ENCODE measurements at regions not wholly inside any gene's neighbourhood (a gene's known extent, or its start where the extent isn't known, plus 50 kb on each side); places are given as distances from the start of the nearest gene placed in this dataset.
A peak's percentile ranks its signal among the peaks of the same experiment; 100 is the strongest.

GRCh38 chr11:91243630-91244029 is 981.0 kb upstream of the FAT3 start:
- no peak for DNase-seq (ENCODE audit: low spot score)

DNA sequence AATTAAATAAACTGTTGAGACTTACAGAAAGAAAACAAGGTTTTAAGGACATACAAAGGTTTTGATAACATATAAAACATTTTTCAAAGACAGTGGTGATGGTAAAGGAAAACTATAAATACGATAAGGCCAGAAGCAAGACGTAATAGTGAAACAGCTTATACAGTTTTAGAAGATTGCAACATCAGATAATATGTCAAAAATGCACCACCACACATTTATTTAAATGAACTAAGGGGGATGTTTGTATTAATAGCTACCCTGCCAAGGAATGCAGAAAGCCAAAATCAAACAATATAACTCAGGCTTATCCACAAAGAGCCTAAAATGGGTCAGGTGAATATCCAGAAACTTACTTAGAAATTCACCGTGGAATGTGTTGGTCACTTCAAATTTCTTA is 981.6 kb upstream of the FAT3 start:
- DNase-seq (ENCODE audit: low spot score), result no peak

GRCh38 chr11:91241226-91241625 is 983.4 kb upstream of the FAT3 start:
- DNase-seq (ENCODE audit: low spot score), result no peak

- no peak for DNase-seq (ENCODE audit: low spot score)
These were observed 985.3 kb upstream of the FAT3 start for GRCh38 chr11:91239359-91239758.

- DNase-seq (ENCODE audit: low spot score), result no peak
These were observed 993.4 kb upstream of the FAT3 start for GRCh38 chr11:91231226-91231625.

DNA sequence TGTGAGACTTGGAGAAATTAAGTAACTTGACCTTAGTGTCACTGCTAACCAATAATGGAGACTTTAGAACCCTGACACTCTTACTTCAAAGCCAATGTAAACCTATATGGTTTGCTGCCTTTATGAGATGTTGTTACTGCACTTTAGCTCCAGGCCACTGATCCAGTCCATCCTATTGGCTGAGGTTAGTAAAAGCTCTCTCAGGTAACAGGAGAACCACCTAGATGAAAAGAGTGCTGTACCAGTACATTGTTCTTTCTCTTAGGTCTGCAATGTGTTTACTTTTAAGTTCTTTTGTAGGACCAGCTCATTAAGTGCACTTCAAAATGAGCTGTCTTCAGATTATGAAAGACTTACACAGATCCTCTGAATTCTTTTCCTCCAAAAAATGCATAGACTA is 994.0 kb upstream of the FAT3 start:
- DNase-seq (ENCODE audit: low spot score), result no peak

- no peak for DNase-seq (ENCODE audit: low spot score)
These were observed 1000.0 kb upstream of the CHORDC1 start for GRCh38 chr11:91222830-91223229.

- no peak for DNase-seq (ENCODE audit: low spot score)
These were observed 997.8 kb upstream of the CHORDC1 start for GRCh38 chr11:91220476-91221202.

- DNase-seq (ENCODE audit: low spot score), result peak; percentile 79
These were observed 996.7 kb upstream of the CHORDC1 start for GRCh38 chr11:91219535-91219934.

DNA sequence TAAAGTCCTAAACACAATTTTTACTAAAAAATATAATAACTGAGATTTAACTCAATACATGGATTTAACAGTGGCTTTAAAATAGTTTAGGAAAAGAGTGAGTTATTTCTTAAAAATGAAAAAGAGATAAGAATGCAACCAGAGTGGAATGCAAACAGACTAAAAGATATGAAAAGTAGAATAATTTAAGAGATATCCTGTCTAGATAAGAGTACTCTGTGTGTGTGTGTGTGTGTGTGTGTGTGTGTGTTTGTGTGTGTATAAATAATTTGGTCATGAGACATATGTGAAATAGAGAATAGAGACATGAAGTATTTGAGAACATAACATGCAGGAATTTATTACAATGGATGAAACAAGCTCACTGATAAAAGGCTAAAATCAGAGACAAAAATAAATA is 986.9 kb upstream of the CHORDC1 start:
- no peak for DNase-seq (ENCODE audit: low spot score)

- DNase-seq (ENCODE audit: low spot score), result no peak
These were observed 986.5 kb upstream of the CHORDC1 start for GRCh38 chr11:91209306-91209705.

DNA sequence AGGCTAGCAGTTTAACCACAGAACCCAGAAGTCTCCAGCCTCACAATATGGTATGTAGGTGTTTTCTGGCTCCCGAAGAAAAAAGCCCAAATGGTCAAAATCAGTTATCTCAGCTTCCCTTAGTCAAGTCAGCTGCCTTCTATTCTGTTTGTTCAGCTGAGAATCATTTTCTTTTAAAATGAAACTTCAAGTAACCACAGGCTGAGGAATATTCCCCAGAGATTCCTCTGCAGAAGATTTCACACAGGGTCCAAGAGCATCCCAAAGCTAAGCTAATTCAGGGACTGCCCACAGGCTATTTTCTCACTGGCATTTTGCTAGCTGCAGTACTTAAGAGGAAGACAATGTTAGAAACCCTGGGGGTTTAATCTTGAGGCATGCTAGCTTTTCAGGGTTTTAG is 977.0 kb upstream of the CHORDC1 start:
- DNase-seq (ENCODE audit: low spot score), result no peak

DNA sequence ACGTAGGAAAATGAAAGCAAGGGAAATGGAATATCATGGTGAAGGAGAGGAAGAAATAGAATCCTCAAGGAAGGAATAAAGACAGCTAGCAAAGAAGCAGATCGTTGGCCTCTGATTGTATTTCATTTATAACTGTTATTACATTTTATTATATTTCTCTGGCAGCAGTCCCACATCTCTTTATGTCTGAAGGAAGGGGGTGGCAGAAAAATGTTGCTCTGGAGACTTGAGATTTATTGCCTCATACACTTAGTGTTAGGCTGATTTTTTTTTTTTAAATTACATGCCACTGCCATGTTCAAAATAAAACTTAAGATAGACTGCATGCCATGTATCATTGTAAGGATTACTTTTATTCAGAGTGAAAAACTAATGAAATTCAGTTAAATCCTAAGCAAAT is 971.7 kb upstream of the CHORDC1 start:
- DNase-seq (ENCODE audit: low spot score), result no peak

DNA sequence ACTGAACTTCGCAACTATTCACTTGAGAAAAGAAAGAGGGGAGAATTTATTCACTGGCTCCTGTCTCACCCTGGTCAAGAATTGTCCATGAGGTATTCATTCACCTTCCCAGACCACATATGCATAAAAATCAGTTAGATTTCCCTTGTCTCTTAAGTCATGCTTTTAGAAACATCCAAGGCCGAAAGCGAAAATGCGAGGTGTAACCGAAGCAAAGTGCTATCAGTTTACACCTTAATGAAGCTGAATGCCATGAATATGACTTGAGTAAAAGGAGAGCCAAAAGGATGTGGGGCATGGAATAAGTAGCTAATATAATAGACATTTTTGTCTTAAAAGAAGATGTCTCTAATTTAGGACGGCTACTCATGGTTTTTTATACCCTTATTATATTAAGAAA is 965.6 kb upstream of the CHORDC1 start:
- DNase-seq (ENCODE audit: low spot score), result no peak

- DNase-seq (ENCODE audit: low spot score), result no peak
These were observed 964.5 kb upstream of the CHORDC1 start for GRCh38 chr11:91187314-91187713.

- no peak for DNase-seq (ENCODE audit: low spot score)
These were observed 955.5 kb upstream of the CHORDC1 start for GRCh38 chr11:91178366-91178765.

DNA sequence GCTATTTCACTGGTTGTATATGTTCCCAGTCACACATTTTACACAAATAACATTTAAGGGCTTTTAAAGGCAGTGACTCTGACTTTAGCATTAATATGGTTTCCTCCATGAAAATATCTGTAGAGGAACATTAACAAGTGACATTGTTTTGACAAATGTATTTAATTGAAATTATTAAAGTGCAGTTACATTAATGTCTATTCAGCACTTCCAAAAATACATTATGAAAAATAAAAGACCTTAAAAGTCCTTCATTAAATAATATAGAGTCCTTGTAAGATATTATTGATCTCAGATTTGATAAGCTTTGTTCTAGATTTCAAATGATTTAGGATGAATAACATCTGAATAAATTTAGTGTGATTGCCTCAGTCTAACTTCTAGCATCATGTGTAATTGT is 951.9 kb upstream of the CHORDC1 start:
- DNase-seq (ENCODE audit: low spot score), result no peak

DNA sequence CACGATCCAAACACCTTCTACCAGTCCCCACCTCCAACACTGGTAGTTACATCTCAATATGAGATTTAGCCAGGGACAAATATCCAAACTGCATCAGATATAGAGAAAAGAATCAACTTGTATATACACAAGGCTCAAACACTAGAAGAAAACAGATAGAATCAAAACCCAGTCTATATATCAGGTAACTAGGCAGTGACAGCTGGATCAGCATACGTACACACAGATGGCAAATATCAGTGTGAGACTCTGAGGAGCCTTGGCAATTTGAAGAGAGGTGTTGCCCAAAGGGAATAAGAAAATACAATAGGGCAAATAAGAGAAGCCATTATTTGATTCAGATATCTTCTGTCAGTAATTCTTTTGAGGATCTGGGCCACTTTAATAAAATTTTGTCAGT is 951.3 kb upstream of the CHORDC1 start:
- no peak for DNase-seq (ENCODE audit: low spot score)

GRCh38 chr11:91173701-91174100 is 950.9 kb upstream of the CHORDC1 start:
- DNase-seq (ENCODE audit: low spot score), result no peak

- no peak for DNase-seq (ENCODE audit: low spot score)
These were observed 947.9 kb upstream of the CHORDC1 start for GRCh38 chr11:91170711-91171110.

DNA sequence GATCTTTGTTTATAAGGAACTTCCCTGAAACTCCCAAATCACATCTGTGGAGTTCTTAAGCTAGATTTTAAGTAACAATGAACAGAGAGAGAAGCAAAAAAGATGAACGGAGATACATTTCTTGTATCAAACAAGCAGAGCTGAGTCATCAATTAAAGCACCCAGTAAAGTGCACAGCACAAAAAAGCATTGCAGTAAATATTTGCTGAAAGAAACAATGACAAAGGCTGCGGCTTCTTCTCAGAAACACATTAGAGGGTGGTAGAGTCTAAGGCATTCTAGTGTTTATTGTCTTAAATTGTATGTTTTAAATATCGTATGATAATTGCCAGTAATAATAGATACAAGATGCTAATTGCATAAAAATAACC is 941.6 kb upstream of the CHORDC1 start:
- DNase-seq (ENCODE audit: low spot score), result no peak

- DNase-seq (ENCODE audit: low spot score), result no peak
These were observed 941.0 kb upstream of the CHORDC1 start for GRCh38 chr11:91163619-91164451.

- no peak for DNase-seq (ENCODE audit: low spot score)
These were observed 937.8 kb upstream of the CHORDC1 start for GRCh38 chr11:91160661-91161060.

Data from putamen (tissue), 1 donor.